Inferior parietal cortex (tissue), 1 donor: ENCODE measurements at regions not wholly inside any gene's neighbourhood (a gene's known extent, or its start where the extent isn't known, plus 50 kb on each side); places are given as distances from the start of the nearest gene placed in this dataset.

Experiments
- DNase-seq: peaks from one replicate; pipeline ENCODE4 v3.0.0-alpha.2; 2016; ENCODE audit errors: extremely low spot score

DNA sequence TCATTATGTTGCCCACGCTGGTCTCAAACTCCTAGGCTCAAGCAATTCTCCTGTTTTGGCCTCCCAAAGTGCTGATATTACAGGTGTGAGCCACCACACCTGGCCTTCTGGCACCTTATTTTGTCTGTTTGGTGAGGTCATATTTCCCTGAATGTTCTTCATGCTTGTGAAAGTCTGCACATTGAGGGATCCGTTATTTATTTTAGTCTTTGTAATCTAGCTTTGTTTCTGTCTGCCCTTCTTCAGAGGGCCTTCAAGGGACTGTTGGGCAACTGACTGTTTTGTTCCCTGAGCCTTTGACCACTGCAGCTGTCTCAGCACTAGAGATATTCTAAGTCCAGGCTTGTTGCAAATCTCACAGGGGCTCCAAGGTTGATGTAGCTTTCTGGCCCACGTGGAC is 110.5 kb upstream of the RFC3 start:
- DNase-seq: no peak

DNA sequence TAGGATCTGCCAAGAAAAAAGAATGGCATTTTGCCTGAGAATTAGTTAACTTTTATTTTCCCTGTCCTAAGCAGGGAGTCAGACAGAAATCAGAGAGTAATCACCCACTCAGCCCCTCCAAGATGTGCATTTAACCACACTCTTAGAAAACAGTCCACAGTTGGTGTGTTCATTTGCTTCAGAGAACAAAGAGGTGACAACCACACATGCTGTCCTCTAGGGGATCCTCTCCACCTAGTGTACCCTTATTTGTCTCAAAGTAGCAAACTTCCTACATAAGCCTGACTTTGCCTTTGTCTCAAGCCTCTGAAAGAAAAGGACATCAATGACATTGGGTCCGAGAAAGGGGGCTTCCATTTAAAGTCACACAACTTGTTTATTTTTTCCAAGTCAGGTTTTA is 107.0 kb upstream of the RFC3 start:
- DNase-seq: no peak

DNA sequence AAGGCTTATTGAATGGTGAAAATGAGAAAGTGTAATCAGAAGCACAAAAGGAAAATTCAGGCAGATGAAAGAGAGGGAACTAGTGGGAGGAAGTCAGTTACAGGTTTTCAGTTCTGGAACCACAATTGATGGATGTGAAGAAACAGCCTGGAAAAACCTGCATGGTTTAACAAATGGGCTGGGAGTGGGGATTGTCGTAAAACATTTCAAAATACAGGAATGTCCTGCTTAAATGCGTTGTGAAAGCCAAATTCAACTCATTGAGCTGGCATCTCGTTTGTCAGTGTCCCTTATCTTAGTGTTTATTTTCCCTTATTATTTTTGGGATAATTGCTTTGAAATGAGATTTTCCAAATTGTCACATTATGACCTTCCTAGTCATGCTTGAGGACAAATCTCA is 106.5 kb upstream of the RFC3 start:
- no peak for DNase-seq

GRCh38 chr13:33717775-33718174 is 100.2 kb upstream of the RFC3 start:
- peak; percentile 56 for DNase-seq

DNA sequence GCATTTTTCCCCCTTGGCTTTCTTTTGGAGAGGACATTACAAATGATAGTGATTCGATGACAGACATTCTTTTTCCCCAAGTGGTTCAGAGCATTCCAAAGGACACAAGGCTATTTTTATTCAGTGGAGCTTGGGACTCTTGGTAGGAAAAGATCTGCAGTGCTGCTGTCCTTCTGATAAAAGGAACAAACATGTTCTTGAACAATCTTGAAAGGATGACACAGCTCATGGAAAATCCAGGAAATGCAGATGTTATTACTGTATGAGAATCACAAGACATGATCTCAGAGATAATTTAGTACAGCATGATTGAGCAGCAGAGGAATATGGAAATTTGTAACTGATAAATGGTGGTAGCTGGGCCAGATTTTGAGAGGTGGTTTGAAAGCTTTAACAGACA is 96.2 kb upstream of the RFC3 start:
- DNase-seq: no peak

GRCh38 chr13:33722216-33722915 is 95.6 kb upstream of the RFC3 start:
- DNase-seq: no peak

DNA sequence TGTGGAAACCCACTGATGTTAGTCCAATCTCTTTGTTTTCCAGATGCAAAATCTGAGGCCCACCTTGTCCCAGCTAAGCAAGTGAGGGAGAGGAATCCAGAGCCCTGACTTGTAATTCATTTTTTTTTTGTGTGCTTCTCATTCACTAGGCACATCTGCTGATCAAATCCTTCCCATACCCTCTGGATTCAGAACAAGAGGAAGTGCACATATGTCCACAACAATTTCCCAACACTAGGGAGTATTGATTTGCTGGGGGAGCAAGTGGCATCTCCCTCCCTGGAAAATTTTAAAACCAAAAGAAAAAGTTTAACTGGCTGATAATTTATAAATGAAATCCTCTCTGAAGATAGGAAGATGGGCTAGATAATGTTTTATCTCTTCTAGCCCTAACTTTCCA is 94.6 kb upstream of the RFC3 start:
- DNase-seq: no peak

GRCh38 chr13:33723772-33724435 is 94.0 kb upstream of the RFC3 start:
- DNase-seq: peak; percentile 94

DNA sequence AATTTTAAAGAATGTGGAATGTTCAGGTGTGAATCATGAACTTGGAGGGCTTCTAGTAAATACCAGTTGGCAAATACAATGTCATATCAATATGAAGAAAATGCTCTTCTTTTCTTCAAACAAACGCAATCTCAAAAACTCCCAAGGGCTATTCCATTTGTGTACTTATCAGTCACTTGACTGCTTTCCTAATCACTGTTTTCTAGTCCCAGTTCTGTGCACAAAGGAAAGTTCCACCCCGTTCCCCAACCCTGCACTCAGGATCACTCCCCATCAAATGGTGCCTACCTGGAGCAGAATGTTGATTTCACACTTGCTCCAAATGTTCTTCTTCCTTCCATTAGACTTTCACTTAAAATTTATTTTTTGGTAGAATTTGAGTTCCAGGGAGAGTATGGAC is 92.6 kb upstream of the RFC3 start:
- no peak for DNase-seq

GRCh38 chr13:33727297-33728083 is 90.5 kb upstream of the RFC3 start:
- DNase-seq: no peak

- DNase-seq: no peak
These were observed 89.5 kb upstream of the RFC3 start for GRCh38 chr13:33728271-33729037.

GRCh38 chr13:33730147-33730546 is 87.8 kb upstream of the RFC3 start:
- DNase-seq: no peak

GRCh38 chr13:33730619-33731018 is 87.3 kb upstream of the RFC3 start:
- no peak for DNase-seq

DNA sequence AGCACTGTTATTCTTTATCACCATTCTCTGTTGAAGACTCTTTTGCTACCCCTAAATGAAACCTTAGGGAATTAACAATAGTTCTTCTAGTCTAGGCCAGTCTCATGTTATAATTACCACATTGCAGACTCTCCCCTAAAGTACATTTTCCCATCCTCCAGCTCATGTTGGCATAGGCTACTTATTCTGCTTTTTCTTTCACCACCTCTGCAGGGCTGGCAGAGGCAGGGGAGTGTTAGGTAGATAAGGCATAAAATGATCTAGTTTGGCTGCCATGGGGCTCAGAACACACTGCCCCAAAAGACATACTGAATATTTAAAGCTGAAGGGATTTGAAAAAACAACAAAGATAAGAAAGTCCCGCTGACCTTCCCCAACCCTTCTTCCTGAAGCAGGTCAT is 82.7 kb upstream of the RFC3 start:
- DNase-seq: no peak

DNA sequence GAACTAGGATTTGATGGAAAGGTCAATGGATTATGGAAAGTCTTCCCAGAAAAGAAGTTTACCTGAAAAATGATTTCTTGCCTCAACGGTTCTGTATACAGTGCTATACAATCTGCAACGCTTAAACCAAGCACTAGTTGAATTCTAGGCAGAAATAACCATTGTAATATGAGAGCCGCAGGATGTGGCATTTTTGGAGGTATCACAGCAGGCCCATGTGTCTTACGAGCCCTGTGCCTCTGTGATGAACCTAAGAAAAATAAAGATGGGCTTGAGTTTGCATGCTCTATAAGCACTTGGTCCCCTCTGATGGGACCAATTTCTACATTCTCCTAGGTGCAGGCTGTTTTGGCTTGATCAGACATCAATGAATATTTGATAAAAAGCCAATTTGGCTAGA is 78.7 kb upstream of the RFC3 start:
- no peak for DNase-seq

DNA sequence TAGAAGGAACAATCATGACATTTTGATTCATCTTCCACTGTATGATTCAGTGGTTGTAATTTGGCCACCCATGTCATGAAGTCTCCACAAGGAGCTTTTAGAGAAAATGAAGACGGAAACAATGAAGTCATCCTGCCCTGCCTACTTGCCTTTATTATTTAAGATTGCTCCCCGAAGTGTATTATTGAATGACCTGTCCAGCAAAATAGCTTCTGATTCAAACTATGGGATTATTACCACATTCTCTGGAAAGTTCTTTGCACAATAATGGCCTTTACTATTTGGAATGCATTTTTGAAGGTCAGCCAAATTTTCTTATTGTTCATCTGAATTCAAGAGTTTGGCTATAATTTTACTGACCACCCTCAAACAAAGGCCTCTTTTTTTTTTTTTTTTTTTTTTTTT is 77.8 kb upstream of the RFC3 start:
- no peak for DNase-seq

- DNase-seq: no peak
These were observed 75.6 kb upstream of the RFC3 start for GRCh38 chr13:33742321-33742720.

GRCh38 chr13:33743438-33744368 is 74.2 kb upstream of the RFC3 start:
- no peak for DNase-seq

DNA sequence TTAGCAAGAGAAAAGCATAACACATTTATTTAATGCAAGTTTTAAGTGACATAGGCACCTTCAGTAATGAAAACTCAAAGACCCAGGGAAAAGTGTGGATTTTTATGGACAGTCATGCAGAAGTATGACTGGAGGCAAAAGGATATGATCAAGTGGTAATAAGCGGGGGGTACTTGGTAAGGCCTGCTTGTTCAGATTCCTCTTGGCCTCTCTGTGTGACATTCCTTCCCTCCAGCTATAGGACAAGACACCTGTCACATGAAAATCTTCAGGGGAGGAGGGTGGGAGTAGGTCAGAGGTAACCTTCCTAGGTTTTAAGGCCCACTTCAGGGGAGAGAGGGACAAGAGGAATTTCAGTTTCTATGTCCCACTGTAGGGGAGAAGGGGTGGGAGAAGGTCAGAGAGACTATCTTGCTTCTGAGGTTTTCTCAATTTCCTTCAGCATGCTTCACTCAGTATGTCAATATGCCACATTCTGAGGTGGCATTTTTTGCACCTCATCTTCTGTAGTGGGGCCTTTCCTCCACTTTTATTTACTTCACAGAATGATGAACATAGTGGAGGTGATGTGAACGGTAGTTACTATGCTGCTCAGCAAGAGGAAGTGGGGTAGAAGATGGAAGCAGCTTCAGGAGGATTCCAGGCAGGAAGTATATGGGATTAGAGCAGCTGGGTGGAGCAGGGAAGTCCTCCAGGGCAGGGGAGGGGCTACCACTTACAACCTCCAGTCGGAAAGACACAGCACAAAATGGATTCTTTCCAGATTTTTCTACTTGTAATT is 73.2 kb upstream of the RFC3 start:
- no peak for DNase-seq
